Neuronal stem cell (in vitro differentiated cells): ENCODE measurements at regions not wholly inside any gene's neighbourhood (a gene's known extent, or its start where the extent isn't known, plus 50 kb on each side); places are given as distances from the start of the nearest gene placed in this dataset.

Experiments
- DNase-seq: peaks from one replicate; pipeline ENCODE4 v3.0.0-alpha.2; 2013; ENCODE audit warnings: low spot score
- H2AFZ ChIP-seq: one replicate; pipeline ENCODE4 v1.6.1; 2013; ENCODE audit warnings: mild to moderate bottlenecking, low read length, inconsistent platforms
- H2AK5ac ChIP-seq: 2 replicates; pipeline ENCODE4 v1.6.1; 2013; ENCODE audit warnings: low read depth, mild to moderate bottlenecking, inconsistent platforms, low read length, moderate library complexity, mixed read lengths
- H2BK120ac ChIP-seq: 2 replicates; pipeline ENCODE4 v1.6.1; 2013; ENCODE audit warnings: low read depth, mild to moderate bottlenecking, inconsistent platforms, low read length, moderate library complexity, mixed read lengths
- H2BK12ac ChIP-seq: one replicate; pipeline ENCODE4 v1.6.1; 2013; ENCODE audit warnings: low read length, inconsistent platforms
- H2BK15ac ChIP-seq: 2 replicates; pipeline ENCODE4 v1.6.1; 2013; ENCODE audit warnings: mild to moderate bottlenecking, low read length, inconsistent platforms, mixed read lengths
- H2BK5ac ChIP-seq: one replicate; pipeline ENCODE4 v1.6.1; 2013; ENCODE audit warnings: inconsistent platforms, mild to moderate bottlenecking, low read length, moderate library complexity
- H3K14ac ChIP-seq: one replicate; pipeline ENCODE4 v1.6.1; 2013; ENCODE audit warnings: low read length, inconsistent platforms
- H3K18ac ChIP-seq: 2 replicates; pipeline ENCODE4 v1.6.1; 2013; ENCODE audit warnings: low read length, inconsistent platforms
- H3K23ac ChIP-seq: 2 replicates; pipeline ENCODE4 v1.6.1; 2013; ENCODE audit warnings: low read depth, mild to moderate bottlenecking, mixed read lengths, low read length, inconsistent platforms; ENCODE audit not compliant: poor library complexity
- H3K27ac ChIP-seq: replicated peaks from 3 replicates; pipeline ENCODE4 v1.5.1; 2013; ENCODE audit warnings: low read length, inconsistent platforms
- H3K27me3 ChIP-seq, 3 experiments: 2 replicates each; pipeline ENCODE4 v1.6.1; 2013; ENCODE audit warnings: low read length in 3 of 3, mild to moderate bottlenecking in 2 of 3, inconsistent platforms in 1 of 3, low read depth in 1 of 3, mixed read lengths in 1 of 3, moderate library complexity in 1 of 3; ENCODE audit not compliant: control insufficient read depth in 3 of 3, insufficient read depth in 3 of 3
- H3K36me3 ChIP-seq, 2 donors: replicated peaks in 1 of 2; 2 replicates each; pipeline ENCODE4 v1.6.1; 2013; ENCODE audit warnings: low read length in 2 of 2; ENCODE audit not compliant: control insufficient read depth in 2 of 2, insufficient read depth in 2 of 2
- H3K4ac ChIP-seq: 2 replicates; pipeline ENCODE4 v1.6.1; 2013; ENCODE audit warnings: inconsistent platforms, mild to moderate bottlenecking, low read length, moderate library complexity
- H3K4me1 ChIP-seq, 2 donors: 1 replicate in 1 of 2; 2 replicates in 1 of 2; pipeline ENCODE4 v1.6.1; 2013; ENCODE audit warnings: low read length in 2 of 2, low read depth in 1 of 2; ENCODE audit not compliant: control insufficient read depth in 2 of 2, insufficient read depth in 1 of 2
- H3K4me2 ChIP-seq: one replicate; pipeline ENCODE4 v1.6.1; 2013; ENCODE audit warnings: mild to moderate bottlenecking, low read length, inconsistent platforms; ENCODE audit not compliant: insufficient read depth, poor library complexity, severe bottlenecking
- H3K4me3 ChIP-seq, 2 donors: 2 replicates each; pipeline ENCODE4 v1.5.1; 2013; ENCODE audit warnings: low read length in 2 of 2, mild to moderate bottlenecking in 2 of 2, inconsistent platforms in 1 of 2, moderate library complexity in 1 of 2
- H3K79me1 ChIP-seq: one replicate; pipeline ENCODE4 v1.6.1; 2013; ENCODE audit warnings: low read depth, mild to moderate bottlenecking, inconsistent platforms, low read length, moderate library complexity
- H3K9ac ChIP-seq: one replicate; pipeline ENCODE4 v1.6.1; 2013; ENCODE audit warnings: mild to moderate bottlenecking, low read depth, low read length, inconsistent platforms; ENCODE audit not compliant: poor library complexity
- H3K9me3 ChIP-seq, 2 donors: replicated peaks in 1 of 2; 2 replicates each; pipeline versions ENCODE3 to v1.6.1; 2013; ENCODE audit warnings: low read length in 2 of 2, mild to moderate bottlenecking in 2 of 2, inconsistent platforms in 1 of 2, low read depth in 1 of 2, mixed read lengths in 1 of 2, moderate library complexity in 1 of 2; ENCODE audit not compliant: control insufficient read depth in 2 of 2, insufficient read depth in 1 of 2
- H4K8ac ChIP-seq: one replicate; pipeline ENCODE4 v1.6.1; 2013; ENCODE audit warnings: low read depth, mild to moderate bottlenecking, inconsistent platforms, low read length, moderate library complexity
- H4K91ac ChIP-seq: one replicate; pipeline ENCODE4 v1.6.1; 2013; ENCODE audit warnings: low read length, low read depth, mild to moderate bottlenecking, inconsistent platforms; ENCODE audit not compliant: poor library complexity
- WGBS, 2 donors: extraction: QIAGEN DNeasy Blood & Tissue Kit; methylation state at CpG; one replicate each; pipeline ENCODE4 v1.1.7; 2013; ENCODE audit warnings: missing lambda C conversion rate in 2 of 2, mixed read lengths in 1 of 2; ENCODE audit not compliant: insufficient read length in 2 of 2, insufficient replicate concordance in 1 of 2; ENCODE audit errors: extremely low coverage in 2 of 2; 5-methylcytosine and 5-hydroxymethylcytosine counted together

DNA sequence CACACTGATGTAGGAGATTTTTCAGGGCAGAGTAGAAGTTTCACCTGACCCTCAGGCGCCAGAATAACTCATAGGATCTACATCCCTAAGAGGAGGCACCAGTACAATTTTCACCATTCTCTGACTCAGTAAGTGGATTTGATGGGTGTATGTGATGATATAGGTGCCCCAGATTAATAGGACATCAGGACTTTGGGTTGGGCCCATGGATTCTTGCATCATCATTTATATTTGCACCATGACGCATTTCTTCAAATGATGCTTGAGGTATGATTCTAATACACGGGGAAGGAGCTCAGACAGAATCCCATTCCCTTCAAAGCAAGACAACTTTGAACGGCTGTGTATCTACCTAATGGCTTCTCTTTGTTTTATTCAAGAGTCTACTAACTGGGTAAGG, 173.2 kb downstream of the TMEM114 start:
- Histone ChIP-seq H3K4ac (no peak overlapping the region), H3K23ac (no peak overlapping the region), H3K4me2 (no peak overlapping the region), H3K9ac (no peak overlapping the region), H4K91ac (no peak overlapping the region), H3K79me1 (no peaks in the 10 kb centered on the region), H2BK120ac (no peak overlapping the region), H3K9me3 (no peaks in the 10 kb centered on the region), H4K8ac (no peak overlapping the region), H3K18ac (no peak overlapping the region), H2BK12ac (no peak overlapping the region), H3K27me3 (no peaks in the 10 kb centered on the region), H3K36me3 (no peaks in the 10 kb centered on the region), H2AFZ (no peak overlapping the region), H2AK5ac (no peak overlapping the region), H3K14ac (no peak overlapping the region), H3K4me1 (no peaks in the 10 kb centered on the region), H2BK5ac (no peak overlapping the region), H3K27ac (no peak overlapping the region), H3K4me3 (no peak overlapping the region), H2BK15ac (no peak overlapping the region)
- no peak for DNase-seq
- WGBS, 2 donors, result no CpG with 5 or more reads among the region's 4 CpGs

DNA sequence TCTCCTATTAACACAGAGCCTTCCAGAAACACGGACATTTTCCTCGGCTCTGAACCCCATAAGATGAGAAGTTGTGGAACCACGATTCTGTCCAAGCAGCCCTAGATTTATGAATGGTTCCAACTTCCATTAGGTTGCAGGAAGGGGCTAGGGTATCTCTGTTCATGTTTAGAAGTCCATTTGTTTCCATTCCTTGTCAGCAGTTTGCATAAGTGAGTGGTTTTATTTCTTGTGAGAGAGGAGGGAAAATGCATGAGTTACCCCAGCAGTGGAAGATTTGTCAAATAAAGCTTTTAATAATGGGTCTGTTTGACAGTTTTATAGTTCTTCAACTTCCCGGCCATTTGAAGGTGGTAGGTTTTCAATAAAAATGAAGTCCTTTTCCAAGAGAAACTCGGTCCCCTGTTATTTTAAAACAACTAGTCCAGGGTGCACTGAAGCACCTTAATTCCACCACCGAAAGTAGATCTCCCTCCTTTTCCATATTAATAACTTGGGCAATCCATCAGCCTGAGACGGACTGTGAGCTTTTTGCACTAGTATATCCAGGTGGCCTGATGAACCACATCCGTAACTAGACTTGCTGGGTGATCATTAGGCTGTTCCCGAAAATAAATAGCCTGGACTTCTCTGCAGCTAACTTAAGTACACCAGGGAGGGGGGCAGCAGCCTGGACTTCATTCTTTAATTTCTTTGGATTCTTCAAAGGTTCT, 181.3 kb downstream of the TMEM114 start:
- no peak overlapping the region for H2BK5ac ChIP-seq
- no CpG with 5 or more reads among the region's 9 CpGs for WGBS, 2 donors
- H2BK15ac ChIP-seq, result no peak overlapping the region
- H2AFZ ChIP-seq, result no peak overlapping the region
- no peak overlapping the region for H3K14ac ChIP-seq
- H3K23ac ChIP-seq, result no peak overlapping the region
- no peak overlapping the region for H3K27ac ChIP-seq
- H3K18ac ChIP-seq, result no peak overlapping the region
- H3K4ac ChIP-seq, result no peak overlapping the region
- no peaks in the 10 kb centered on the region for H3K27me3 ChIP-seq
- no peak overlapping the region for H2BK12ac ChIP-seq
- no peak overlapping the region for H2AK5ac ChIP-seq
- H3K4me3 ChIP-seq, result no peak overlapping the region
- H3K4me2 ChIP-seq, result no peak overlapping the region
- no peaks in the 10 kb centered on the region for H3K36me3 ChIP-seq
- no peaks in the 10 kb centered on the region for H3K4me1 ChIP-seq
- no peak overlapping the region for H2BK120ac ChIP-seq
- H3K9ac ChIP-seq, result no peak overlapping the region
- no peaks in the 10 kb centered on the region for H3K79me1 ChIP-seq
- DNase-seq, result no peak
- H3K9me3 ChIP-seq, result no peaks in the 10 kb centered on the region
- no peak overlapping the region for H4K91ac ChIP-seq
- H4K8ac ChIP-seq, result no peak overlapping the region

DNA sequence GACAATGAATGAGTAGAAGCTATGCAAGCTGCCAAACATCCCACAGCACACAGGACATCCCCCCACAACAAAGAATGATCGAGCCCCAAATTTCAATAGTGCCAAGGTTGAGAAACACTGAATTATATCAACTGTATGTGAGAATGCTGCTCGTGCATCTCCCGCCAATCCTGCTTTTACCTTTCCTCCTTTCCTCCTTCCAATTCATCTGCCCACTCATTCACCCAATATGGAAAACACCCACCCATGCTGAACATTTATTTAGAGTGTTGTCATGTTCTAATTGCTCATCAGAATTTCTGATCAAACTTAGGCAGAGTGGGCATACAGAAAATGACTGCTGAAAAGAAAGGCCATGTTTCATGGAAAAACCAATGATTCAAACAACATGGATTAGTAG, 183.0 kb downstream of the TMEM114 start:
- no peak overlapping the region for H2BK120ac ChIP-seq
- no peak overlapping the region for H3K4me2 ChIP-seq
- H2AK5ac ChIP-seq, result no peak overlapping the region
- H3K4me1 ChIP-seq, result peaks cover 0 to 2% of the 10 kb centered on the region in 2 donors
- no peaks in the 10 kb centered on the region for H3K27me3 ChIP-seq
- no peak overlapping the region for H2BK5ac ChIP-seq
- H2AFZ ChIP-seq, result no peak overlapping the region
- H3K9ac ChIP-seq, result no peak overlapping the region
- no peak overlapping the region for H4K91ac ChIP-seq
- H3K27ac ChIP-seq, result no peak overlapping the region
- WGBS, 2 donors, result no CpG with 5 or more reads among the region's 3 CpGs
- H4K8ac ChIP-seq, result no peak overlapping the region
- no peak for DNase-seq
- H3K18ac ChIP-seq, result no peak overlapping the region
- H3K79me1 ChIP-seq, result no peaks in the 10 kb centered on the region
- H2BK15ac ChIP-seq, result no peak overlapping the region
- no peak overlapping the region for H2BK12ac ChIP-seq
- no peak overlapping the region for H3K4ac ChIP-seq
- H3K36me3 ChIP-seq, result no peaks in the 10 kb centered on the region
- H3K4me3 ChIP-seq, result no peak overlapping the region
- H3K23ac ChIP-seq, result no peak overlapping the region
- H3K9me3 ChIP-seq, result no peaks in the 10 kb centered on the region
- no peak overlapping the region for H3K14ac ChIP-seq

DNA sequence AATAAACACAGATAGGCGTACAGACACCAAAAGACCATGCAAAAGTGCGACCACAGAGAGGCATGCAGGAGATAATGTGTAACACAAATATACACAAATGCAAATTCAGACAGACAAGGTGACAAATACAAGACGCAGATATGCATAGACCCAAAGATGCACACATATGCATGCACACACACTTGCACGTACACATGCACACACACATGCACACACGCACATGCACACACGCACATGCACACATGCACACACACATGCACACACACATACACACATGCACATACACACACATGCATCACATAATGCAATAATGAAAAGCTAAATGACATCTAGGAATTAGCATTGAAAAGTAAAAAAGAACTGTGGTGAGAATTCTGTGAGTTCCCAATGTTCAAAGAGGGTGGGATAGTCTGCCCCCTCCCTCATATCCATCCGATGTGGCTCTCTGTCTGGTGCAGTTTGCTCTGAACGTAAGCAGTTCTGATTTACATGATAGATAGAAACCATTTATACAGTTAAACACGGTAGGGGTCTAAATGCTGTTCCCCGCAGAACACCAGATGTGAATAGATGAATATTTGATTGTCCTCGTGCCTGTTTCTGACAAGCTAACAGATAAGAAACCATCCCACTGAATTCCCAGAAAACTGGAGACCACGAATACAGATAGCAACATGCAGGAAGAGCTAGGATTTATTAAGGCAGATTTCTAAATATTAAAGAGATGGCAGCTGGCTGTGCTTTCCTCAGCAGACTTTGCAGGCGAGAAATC, 186.1 kb downstream of the TMEM114 start:
- no peak overlapping the region for H2BK15ac ChIP-seq
- no peak overlapping the region for H3K23ac ChIP-seq
- H2BK120ac ChIP-seq, result no peak overlapping the region
- no peak overlapping the region for H2AK5ac ChIP-seq
- H3K36me3 ChIP-seq, result no peaks in the 10 kb centered on the region
- H3K27ac ChIP-seq, result no peak overlapping the region
- H3K9ac ChIP-seq, result no peak overlapping the region
- no peak overlapping the region for H3K18ac ChIP-seq
- no peak overlapping the region for H4K91ac ChIP-seq
- H3K4ac ChIP-seq, result no peak overlapping the region
- H3K14ac ChIP-seq, result no peak overlapping the region
- no peak for DNase-seq
- H2BK12ac ChIP-seq, result no peak overlapping the region
- peak overlapping the region; percentile 77 for H4K8ac ChIP-seq
- WGBS, 2 donors, result no CpG with 5 or more reads among the region's 13 CpGs
- no peaks in the 10 kb centered on the region for H3K79me1 ChIP-seq
- no peak overlapping the region for H3K4me2 ChIP-seq
- H3K4me1 ChIP-seq, result peaks cover 0 to 2% of the 10 kb centered on the region in 2 donors
- no peaks in the 10 kb centered on the region for H3K9me3 ChIP-seq
- peak overlapping the region in 1 of 2 donors; percentile 51 for H3K4me3 ChIP-seq
- H3K27me3 ChIP-seq, result no peaks in the 10 kb centered on the region
- no peak overlapping the region for H2AFZ ChIP-seq
- H2BK5ac ChIP-seq, result no peak overlapping the region
